Posterior vena cava (tissue), 2 donors: ENCODE measurements at regions not wholly inside any gene's neighbourhood (a gene's known extent, or its start where the extent isn't known, plus 50 kb on each side); places are given as distances from the start of the nearest gene placed in this dataset.
"Not testable (repeated sequence)": the region's sequence is repeated elsewhere in the genome, so short reads cannot be mapped to it uniquely, and the experiment has no call there.

Source experiments
- DNase-seq: peaks from one replicate; pipeline ENCODE4 v3.0.0-alpha.2; 2020; ENCODE audit warnings: low spot score
- intact Hi-C, 2 donors: fragments of 100-400 bp; cut with DNase I; formaldehyde crosslinking; loops; one replicate each; pipeline versions ENCODE4 v1.14.1 to v1.14.2; 2022 to 2023
- donor health status: DM: yes; HTN: yes; CAD: no.
- donor health status: DM: yes; HTN: yes; CAD: no.

- no peak for DNase-seq
- intact Hi-C loops = no loop called here
Observed at GRCh38 chr4:123023647-123024046, 101.2 kb upstream of the NUDT6 start.

DNA sequence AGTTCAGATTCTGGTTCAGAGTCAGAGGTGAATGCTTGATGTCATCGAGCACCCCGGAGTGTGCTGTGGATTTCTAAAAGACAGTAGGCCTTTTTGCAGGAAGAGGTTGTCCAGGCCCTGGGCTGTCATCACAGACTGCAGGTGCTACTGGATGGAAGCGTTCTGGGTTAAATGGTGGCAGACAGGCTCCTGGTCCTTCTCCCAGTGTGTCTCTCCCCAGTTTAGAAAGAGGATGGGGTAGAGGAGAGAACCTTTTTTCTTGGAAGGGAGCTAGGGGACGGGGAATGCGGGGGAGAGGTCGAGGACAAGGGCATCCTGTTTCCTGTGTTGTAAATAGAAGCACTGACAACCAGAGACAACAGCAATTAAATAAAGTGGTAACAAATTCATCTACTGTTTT is 102.3 kb upstream of the NUDT6 start:
- DNase-seq = no peak
- intact Hi-C loops = no loop called here

- DNase-seq = no peak
- intact Hi-C loops = no loop called here
Observed at GRCh38 chr4:123025398-123025797, 103.0 kb upstream of the NUDT6 start.

- intact Hi-C loops, DNase-seq: not testable (repeated sequence)
Observed at GRCh38 chr4:123026015-123026414, 103.6 kb upstream of the NUDT6 start.

GRCh38 chr4:123031664-123032063 is 109.3 kb upstream of the NUDT6 start:
- DNase-seq = no peak
- intact Hi-C loops = no loop called here

DNA sequence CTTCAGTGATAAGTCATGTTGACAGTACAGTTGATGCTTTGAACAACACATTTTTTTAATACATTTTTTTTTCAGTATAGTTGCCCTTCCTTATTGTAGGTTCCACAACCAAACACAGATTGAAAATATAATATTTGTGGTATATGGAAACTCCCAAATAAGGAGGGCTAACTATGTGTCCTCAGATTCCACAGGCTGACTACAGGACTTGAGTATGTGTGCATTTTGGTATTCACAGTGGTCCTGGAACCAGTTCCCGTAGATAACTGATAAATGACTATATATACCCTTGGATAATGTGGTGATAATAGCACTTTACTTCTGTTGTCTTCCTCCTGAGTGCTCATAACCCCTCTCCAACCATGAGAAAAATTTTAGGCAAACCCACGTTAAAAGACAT is 111.6 kb upstream of the NUDT6 start:
- intact Hi-C loops = no loop called here

DNA sequence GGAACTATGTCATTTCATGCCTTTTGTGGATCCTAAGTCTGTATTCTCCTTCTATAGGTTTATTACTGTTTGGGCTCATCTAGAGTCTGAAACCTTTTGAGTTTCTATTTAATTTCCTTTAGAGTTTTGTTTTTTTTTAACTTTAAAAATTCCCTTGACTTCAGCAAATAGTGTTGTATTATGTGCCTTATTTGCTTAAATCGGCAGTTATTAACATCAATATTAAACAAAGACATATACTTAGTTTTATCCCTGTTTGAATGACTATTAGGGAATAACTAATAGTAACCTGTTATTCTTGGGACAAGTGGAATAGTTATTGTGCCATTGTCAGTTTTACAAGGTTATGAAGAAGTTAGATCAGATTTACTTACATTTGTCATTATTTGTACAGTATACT is 112.8 kb upstream of the NUDT6 start:
- intact Hi-C loops = no loop called here
- no peak for DNase-seq

More for the DNA sequence above, 111.6 kb upstream of the NUDT6 start:
- DNase-seq = no peak

- intact Hi-C loops = no loop called here
- DNase-seq = no peak
Observed at GRCh38 chr4:123037804-123038203, 115.4 kb upstream of the NUDT6 start.

DNA sequence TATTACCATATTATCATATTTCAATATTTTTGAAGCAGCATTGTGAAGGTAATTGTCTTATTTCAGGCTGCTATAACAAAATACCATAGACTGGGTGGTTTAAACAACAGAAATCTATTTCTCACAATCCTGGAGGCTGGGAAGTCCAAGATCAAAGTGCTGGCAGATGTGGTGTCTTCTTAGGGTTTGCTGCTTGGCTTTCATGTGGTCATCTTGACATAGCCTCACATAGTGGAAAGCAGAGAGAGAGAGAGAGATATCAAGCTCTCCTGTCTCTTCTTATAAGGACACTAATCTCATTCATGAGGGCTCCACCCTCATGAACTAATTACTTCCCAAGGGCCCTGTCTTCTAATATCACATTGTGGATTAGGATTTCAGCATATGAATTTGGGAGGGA is 119.7 kb upstream of the NUDT6 start:
- DNase-seq = no peak
- intact Hi-C loops = no loop called here

DNA sequence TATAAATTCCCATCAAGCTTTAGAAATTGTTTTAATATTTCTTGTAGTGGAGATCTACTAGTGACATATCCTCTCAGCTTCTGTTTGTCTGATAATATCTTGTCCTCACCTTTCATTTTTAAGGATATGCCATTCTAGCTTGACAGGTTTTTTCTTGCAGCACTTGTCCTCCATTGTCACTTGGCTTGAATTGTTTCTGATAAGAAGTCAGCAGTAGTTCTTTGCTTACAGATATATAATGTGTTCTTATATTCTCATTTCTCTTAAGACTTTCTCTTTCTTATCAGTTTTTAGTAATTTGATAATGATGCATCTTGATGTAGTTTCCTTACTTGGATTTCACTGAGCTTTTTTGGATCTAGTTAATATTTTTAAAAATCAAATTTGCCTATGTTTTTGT is 120.6 kb upstream of the NUDT6 start:
- intact Hi-C loops = no loop called here
- DNase-seq = no peak

DNA sequence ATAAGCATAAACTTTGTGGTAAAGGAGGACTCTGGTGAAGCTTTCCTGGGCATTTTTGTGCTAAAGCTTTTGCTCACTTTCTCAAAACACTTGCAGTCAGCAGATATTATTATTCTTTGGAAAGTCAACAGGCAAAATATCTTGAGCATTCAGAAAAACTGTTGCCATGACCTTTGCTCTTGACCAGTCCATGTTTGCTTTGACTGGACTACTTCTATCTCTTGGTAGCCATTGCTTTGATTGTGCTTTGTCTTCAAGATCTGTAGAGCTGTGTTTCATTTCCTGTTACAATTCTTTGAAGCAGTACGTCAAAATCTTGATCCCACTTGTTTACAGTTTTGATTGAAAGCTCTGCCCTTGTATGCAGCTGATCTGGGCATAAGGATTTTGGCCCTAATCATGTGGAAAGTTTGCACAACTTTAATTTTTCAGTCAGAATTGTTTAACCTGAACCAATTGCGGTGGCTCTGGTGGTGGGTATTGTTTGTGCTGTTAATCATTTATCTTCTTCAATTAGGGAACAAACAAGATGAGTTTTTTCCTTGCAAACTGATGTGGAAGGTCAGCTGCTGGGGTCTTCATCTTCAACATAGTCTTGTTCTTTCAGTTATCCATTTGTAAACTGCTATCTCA is 121.5 kb upstream of the NUDT6 start:
- intact Hi-C loops = no loop called here
- DNase-seq = no peak

DNA sequence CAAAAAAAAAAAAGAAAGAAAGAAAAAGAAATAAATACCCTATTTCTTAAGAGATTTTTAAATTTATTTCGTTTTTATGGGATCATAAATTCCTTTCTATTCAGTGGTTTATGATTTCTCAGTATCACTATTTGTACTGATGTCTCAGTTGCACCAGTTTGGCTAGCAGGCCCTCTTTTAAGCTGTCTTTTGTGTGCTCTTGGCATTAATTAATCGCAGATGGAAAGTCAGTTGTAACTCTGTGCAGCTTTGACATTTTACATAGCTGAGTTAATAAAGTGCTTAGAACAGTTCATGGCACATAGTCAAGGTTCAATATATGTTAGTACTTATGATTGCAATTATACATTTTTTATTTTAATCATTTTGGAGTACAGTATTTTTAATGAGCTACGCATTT is 123.7 kb upstream of the NUDT6 start:
- intact Hi-C loops = no loop called here
- DNase-seq = no peak

DNA sequence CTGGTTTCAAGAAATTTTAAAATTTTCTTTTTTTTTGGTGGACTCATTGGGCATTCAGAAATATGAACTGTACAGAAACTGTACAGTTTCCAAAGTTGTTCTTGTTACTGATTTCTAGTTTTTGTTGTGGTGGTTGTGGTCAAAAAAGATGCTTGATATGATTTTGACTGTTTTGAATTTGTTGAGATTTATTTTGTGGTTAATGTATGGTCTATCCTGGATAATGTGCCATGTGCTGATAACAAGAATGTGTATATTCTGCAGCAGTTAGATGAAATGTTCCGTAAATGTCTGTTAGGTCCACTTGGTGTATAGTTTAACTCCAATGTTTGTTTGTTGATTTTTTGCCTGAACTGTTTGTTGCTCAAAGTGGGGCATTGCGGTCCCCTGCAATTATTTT is 127.6 kb upstream of the NUDT6 start:
- intact Hi-C loops = no loop called here
- DNase-seq = no peak

GRCh38 chr4:123052007-123052406 is 129.6 kb upstream of the NUDT6 start:
- no peak for DNase-seq
- intact Hi-C loops = no loop called here

DNA sequence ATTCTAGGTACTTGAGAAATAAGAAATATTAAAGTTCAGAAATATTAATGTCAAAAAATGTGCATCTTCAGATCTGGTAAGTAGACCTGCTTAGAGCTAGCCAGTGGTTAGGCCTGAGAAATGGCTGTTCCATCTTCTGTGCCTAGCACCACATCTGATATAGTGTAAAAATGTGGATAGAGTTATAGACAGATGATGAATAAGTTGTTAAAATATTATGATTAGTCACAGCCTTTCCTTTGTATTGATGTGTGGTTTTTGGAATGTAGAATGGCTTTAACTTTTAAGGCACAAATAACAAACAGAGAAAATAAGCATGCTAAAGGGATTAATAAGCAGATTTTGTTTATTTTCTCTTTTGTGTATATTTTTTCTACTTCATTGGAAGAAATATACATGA is 133.5 kb upstream of the NUDT6 start:
- intact Hi-C loops = no loop called here
- no peak for DNase-seq

DNA sequence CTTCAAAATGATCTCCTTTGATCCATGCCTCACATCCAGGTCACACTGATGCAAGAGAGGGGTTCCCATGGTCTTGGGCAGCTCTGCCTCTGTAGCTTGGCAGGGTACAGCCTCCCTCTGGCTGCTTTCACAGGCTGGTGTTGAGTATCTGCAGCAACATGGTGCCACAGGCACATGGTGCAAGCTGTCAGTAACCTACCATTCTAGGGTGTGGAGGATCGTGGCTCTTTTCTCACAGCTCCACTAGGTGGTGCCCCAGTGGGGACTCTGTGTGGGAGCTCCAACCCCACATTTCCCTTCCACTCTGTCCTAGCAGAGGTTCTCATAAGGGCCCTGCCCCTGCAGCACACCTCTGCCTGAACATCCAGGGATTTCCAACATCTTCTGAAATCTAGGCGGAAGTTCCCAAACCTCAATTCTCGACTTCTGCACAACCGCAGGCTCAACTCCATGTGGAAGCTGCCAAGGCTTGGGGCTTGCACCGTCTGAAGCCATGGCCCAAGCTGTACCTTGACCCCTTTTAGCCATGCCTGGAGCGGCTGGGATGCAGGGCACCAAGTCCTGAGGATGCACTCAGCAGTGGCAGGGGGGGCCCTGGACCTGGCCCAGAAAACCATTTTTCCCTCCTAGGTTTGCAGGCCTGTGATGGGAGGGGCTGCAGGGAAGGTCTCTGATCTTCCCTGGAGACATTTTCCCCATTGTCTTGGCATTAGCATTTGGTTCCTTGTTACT is 137.8 kb upstream of the NUDT6 start:
- intact Hi-C loops = no loop called here
- no peak for DNase-seq

GRCh38 chr4:123064390-123064789 is 142.0 kb upstream of the NUDT6 start:
- no peak for DNase-seq
- intact Hi-C loops = no loop called here

GRCh38 chr4:123068081-123068480 is 145.7 kb upstream of the NUDT6 start:
- intact Hi-C loops = no loop called here
- no peak for DNase-seq

GRCh38 chr4:123072060-123072459 is 149.7 kb upstream of the NUDT6 start:
- intact Hi-C loops = no loop called here
- no peak for DNase-seq

DNA sequence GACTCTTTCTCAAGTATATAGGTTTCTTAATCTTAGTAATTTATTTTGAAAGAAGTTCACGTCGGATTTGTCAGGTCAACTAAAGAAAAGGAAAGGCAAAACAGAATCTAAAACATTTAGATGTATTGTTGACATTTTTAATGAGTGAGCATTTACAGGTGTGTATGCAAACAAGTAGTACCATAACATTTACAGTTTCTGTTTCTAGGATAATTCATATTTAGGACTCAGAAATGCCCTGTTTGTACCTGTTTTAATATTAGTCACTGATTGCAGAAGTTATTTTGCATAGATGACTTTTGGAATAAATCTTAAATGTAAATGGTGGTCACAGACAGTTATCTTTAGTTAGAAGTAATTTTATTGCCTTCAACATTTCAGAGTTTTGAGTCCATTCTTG is 151.3 kb upstream of the NUDT6 start:
- intact Hi-C loops = no loop called here
- no peak for DNase-seq

DNA sequence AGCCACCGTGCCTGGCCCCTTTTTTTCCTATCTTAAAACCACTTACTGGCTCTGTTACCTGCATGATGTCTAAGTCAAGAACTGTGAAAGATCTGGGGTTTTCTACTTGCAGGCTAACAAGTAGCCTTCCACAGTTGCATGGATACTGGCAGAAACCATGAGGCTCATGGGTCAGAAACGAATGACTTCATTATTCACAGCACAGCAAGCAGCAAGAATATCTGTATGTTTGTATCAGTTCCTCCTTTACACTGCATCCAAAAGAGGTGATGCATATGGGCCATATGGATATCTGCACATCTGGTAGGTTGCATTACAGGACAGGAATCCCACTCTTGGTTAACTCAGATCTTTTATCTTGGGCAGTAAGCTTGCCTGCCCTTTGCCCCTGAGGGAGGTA is 154.9 kb upstream of the NUDT6 start:
- intact Hi-C loops = no loop called here
- DNase-seq = no peak
